Progenitor cell of endocrine pancreas (in vitro differentiated cells): ENCODE measurements at regions not wholly inside any gene's neighbourhood (a gene's known extent, or its start where the extent isn't known, plus 50 kb on each side); places are given as distances from the start of the nearest gene placed in this dataset.

Source experiments
- DNase-seq: peaks from one replicate; pipeline ENCODE4 v3.0.0; 2021; ENCODE audit warnings: low spot score; ENCODE audit not compliant: unreplicated experiment
- H3K27ac Mint-ChIP-seq: 2 replicates; pipeline ENCODE4 v1.8.0; 2021; ENCODE audit warnings: mild to moderate bottlenecking, moderate library complexity, mixed read lengths
- H3K27me3 Mint-ChIP-seq: 2 replicates; pipeline ENCODE4 v1.8.0; 2021; ENCODE audit warnings: mixed read lengths
- H3K36me3 Mint-ChIP-seq: 2 replicates; pipeline ENCODE4 v1.8.0; 2022; ENCODE audit warnings: mixed read lengths; ENCODE audit not compliant: insufficient read depth
- H3K4me1 Mint-ChIP-seq: 2 replicates; pipeline ENCODE4 v1.8.0; 2021; ENCODE audit warnings: low read depth, mixed read lengths
- H3K4me3 Mint-ChIP-seq: 2 replicates; pipeline ENCODE4 v1.8.0; 2021; ENCODE audit warnings: low read depth, mild to moderate bottlenecking, moderate library complexity, mixed read lengths
- H3K9me3 Mint-ChIP-seq: 2 replicates; pipeline ENCODE4 v1.8.0; 2021; ENCODE audit warnings: low read depth, mixed read lengths
- TF ChIP-seq, protein P1 (sequence below): fragments of 200-600 bp; sonication (generic); IDR thresholded peaks from one replicate; pipeline ENCODE4 v1.5.0; 2021; ENCODE audit warnings: antibody characterized with exemption, mild to moderate bottlenecking; ENCODE audit not compliant: unreplicated experiment

DNA sequence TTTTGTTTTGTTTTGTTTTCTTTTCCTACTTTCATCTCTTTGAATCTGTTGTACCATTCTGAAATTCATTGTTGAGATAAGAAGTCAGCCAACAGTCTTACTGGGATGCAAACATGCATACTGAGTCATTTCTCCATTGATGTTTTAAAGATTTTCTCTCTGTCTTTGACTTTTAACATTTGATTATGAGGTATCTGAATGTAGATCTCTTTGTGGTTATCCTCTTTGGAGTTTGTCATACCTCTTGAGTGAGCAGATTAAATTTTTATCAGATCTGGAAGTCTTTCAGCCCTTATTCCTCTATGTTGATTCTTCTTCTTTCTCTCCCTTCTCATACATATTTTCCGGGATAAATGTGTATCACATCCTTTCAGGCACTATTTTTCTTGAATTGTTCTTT lies 406.9 kb upstream of the NCAM2 start:
- Mint-ChIP-seq H3K4me3 (no peak overlapping the region), H3K27me3 (no peaks in the 10 kb centered on the region), H3K36me3 (no peaks in the 10 kb centered on the region), H3K9me3 (peaks cover 15% of the 10 kb centered on the region), H3K27ac (no peak overlapping the region), H3K4me1 (no peaks in the 10 kb centered on the region)
- TF ChIP-seq, protein P1, sequence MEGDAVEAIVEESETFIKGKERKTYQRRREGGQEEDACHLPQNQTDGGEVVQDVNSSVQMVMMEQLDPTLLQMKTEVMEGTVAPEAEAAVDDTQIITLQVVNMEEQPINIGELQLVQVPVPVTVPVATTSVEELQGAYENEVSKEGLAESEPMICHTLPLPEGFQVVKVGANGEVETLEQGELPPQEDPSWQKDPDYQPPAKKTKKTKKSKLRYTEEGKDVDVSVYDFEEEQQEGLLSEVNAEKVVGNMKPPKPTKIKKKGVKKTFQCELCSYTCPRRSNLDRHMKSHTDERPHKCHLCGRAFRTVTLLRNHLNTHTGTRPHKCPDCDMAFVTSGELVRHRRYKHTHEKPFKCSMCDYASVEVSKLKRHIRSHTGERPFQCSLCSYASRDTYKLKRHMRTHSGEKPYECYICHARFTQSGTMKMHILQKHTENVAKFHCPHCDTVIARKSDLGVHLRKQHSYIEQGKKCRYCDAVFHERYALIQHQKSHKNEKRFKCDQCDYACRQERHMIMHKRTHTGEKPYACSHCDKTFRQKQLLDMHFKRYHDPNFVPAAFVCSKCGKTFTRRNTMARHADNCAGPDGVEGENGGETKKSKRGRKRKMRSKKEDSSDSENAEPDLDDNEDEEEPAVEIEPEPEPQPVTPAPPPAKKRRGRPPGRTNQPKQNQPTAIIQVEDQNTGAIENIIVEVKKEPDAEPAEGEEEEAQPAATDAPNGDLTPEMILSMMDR, result no peak
- no peak for DNase-seq

DNA sequence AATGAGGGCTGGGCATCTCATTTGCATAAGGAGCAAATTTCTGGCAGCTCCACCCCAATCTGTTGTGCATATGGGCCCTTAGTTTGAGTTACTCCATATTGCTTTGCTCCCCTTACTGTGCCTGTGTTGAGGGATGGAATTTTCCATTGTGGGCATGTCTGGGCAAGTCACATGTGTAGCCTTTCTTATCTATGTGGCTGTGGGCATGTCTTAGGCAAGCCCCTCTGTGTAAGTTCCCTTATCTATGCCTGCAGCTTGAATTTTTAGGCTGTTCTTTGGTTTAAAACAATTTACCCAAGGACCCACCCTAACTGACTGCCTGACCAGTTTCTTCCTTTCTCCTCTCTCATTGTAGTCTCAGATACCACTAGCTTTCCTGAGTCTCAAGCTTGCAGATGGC lies 405.7 kb upstream of the NCAM2 start:
- H3K4me1 Mint-ChIP-seq, result no peaks in the 10 kb centered on the region
- H3K36me3 Mint-ChIP-seq, result no peaks in the 10 kb centered on the region
- no peak overlapping the region for H3K4me3 Mint-ChIP-seq
- no peak for DNase-seq
- TF ChIP-seq, protein P1, result no peak
- no peaks in the 10 kb centered on the region for H3K27me3 Mint-ChIP-seq
- H3K9me3 Mint-ChIP-seq, result peaks cover 15% of the 10 kb centered on the region
- H3K27ac Mint-ChIP-seq, result no peak overlapping the region

DNA sequence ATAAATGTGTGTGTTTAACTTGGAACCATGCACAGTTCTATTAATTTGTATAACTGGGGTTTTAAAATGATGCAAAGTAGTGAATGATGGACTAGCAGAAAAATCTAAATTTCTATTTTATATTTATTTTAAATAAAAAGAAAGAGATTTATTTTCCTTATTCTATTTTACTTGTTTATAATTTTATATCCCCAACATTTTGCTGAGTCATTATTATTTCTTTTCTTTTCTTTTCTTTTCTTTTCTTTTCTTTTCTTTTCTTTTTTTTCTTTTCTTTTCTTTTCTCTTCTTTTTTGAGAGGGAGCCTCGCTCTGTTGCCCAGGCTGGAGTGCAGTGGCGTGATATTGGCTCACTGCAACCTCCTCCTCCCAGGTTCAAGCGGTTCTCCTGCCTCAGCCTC lies 395.0 kb upstream of the NCAM2 start:
- TF ChIP-seq, protein P1, result no peak
- Mint-ChIP-seq H3K36me3 (no peaks in the 10 kb centered on the region), H3K27me3 (no peaks in the 10 kb centered on the region), H3K4me1 (no peaks in the 10 kb centered on the region), H3K27ac (no peak overlapping the region), H3K9me3 (peaks cover 6% of the 10 kb centered on the region), H3K4me3 (no peak overlapping the region)
- no peak for DNase-seq

DNA sequence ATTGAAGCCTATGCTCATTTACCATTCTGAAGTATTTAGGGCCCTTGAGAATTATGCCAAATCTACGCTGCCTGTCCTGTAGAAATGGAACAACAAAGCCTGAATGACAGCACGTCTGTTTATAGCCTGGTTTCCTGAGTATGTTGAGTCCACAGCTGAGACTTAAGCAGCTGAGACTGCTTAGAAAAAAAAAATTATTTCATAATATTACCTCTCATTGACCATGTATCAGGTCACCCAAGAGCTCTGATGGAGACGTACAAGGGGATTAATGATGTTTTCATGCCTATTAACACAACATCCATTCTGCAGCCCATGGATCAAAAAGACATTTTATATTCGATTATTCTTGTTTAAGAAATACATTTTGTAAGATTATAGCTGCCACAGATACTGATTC lies 387.2 kb upstream of the NCAM2 start:
- H3K9me3 Mint-ChIP-seq, result peaks cover 13% of the 10 kb centered on the region
- H3K27me3 Mint-ChIP-seq, result peaks cover 10% of the 10 kb centered on the region
- TF ChIP-seq, protein P1, result no peak
- no peak overlapping the region for H3K27ac Mint-ChIP-seq
- DNase-seq, result no peak
- no peaks in the 10 kb centered on the region for H3K36me3 Mint-ChIP-seq
- H3K4me1 Mint-ChIP-seq, result no peaks in the 10 kb centered on the region
- H3K4me3 Mint-ChIP-seq, result no peak overlapping the region

DNA sequence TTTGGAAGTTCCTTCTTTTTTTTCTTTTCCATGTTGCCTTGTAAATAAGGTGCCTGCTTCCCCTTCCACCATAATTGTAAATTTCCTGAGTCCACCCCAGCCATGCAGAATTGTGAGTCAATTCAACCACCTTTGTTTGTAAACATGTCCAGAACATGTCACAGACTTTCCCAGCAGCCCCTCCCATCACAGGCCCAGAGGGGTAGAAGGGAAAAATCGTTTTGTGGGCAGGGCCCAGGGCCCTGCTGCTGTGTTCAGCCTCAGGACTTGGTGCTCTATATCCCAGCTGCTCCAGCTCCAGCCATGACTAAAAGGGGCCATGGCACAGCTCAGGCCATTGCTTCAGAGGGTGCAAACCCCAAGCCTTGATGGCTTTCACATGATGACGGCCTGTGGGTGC lies 384.6 kb upstream of the NCAM2 start:
- H3K36me3 Mint-ChIP-seq, result no peaks in the 10 kb centered on the region
- peaks cover 3% of the 10 kb centered on the region for H3K9me3 Mint-ChIP-seq
- TF ChIP-seq, protein P1, result no peak
- peaks cover 10% of the 10 kb centered on the region for H3K4me1 Mint-ChIP-seq
- H3K27ac Mint-ChIP-seq, result no peak overlapping the region
- no peak for DNase-seq
- no peak overlapping the region for H3K4me3 Mint-ChIP-seq
- peaks cover 21% of the 10 kb centered on the region for H3K27me3 Mint-ChIP-seq
